Body of pancreas (tissue), 4 donors: ENCODE measurements at regions not wholly inside any gene's neighbourhood (a gene's known extent, or its start where the extent isn't known, plus 50 kb on each side); places are given as distances from the start of the nearest gene placed in this dataset.

Experiments
- ATAC-seq: fragments of 150-250 bp; one replicate; pipeline ENCODE4 v1.9.1; 2016
- DNase-seq, 4 donors: peaks; one replicate each; pipeline ENCODE4 v3.0.0-alpha.2; 2019
- H3K27ac ChIP-seq, 4 donors: fragments of 200-600 bp; sonication (generic); 1 replicate in 3 of 4; 2 replicates in 1 of 4; pipeline versions ENCODE4 v1.5.1 to v1.6.1; 2016 to 2019; ENCODE audit warnings: mild to moderate bottlenecking in 1 of 4, mixed read lengths in 1 of 4, moderate library complexity in 1 of 4
- H3K27me3 ChIP-seq, 2 donors: fragments of 200-600 bp; sonication (generic); one replicate each; pipeline ENCODE4 v1.6.0; 2016; ENCODE audit warnings: mild to moderate bottlenecking in 1 of 2
- H3K36me3 ChIP-seq, 2 donors: fragments of 200-600 bp; sonication (generic); replicated peaks in 1 of 2; 2 replicates each; pipeline ENCODE4 v1.5.1; 2016; ENCODE audit warnings: low read depth in 2 of 2; ENCODE audit not compliant: insufficient read depth in 1 of 2
- H3K4me1 ChIP-seq: fragments of 200-600 bp; sonication (generic); one replicate; pipeline ENCODE4 v1.6.0; 2016
- H3K4me3 ChIP-seq, 2 donors: fragments of 200-600 bp; sonication (generic); 1 replicate in 1 of 2; 2 replicates in 1 of 2; pipeline ENCODE4 v1.5.1; 2016 to 2019
- H3K9me3 ChIP-seq, 3 donors: fragments of 200-600 bp; sonication (generic); 1 replicate in 2 of 3; 2 replicates in 1 of 3; pipeline ENCODE4 v1.5.1; 2016
- POLR2A ChIP-seq, 3 donors: fragments of 450-650 bp; IDR thresholded peaks; one replicate each; pipeline ENCODE4 v1.6.1; 2016; ENCODE audit warnings: antibody characterized with exemption in 3 of 3, mild to moderate bottlenecking in 2 of 3
- WGBS, 2 donors: methylation state at CpG; one replicate each; pipeline ENCODE4 v1.1.5; 2017; 5-methylcytosine and 5-hydroxymethylcytosine counted together
- intact Hi-C: fragments of 100-400 bp; cut with DNase I; formaldehyde crosslinking; loops from one replicate; pipeline ENCODE4 v1.15.1; 2023
- TF ChIP-seq, protein P1 (sequence below), 7 experiments: fragments of 450-650 bp in 4 of 7; fragments of 200-600 bp in 3 of 7; sonication (generic) in 3 of 7; IDR thresholded peaks; one replicate each; pipeline ENCODE4 v1.5.1; 2016 to 2019; ENCODE audit warnings: antibody characterized with exemption in 7 of 7

DNA sequence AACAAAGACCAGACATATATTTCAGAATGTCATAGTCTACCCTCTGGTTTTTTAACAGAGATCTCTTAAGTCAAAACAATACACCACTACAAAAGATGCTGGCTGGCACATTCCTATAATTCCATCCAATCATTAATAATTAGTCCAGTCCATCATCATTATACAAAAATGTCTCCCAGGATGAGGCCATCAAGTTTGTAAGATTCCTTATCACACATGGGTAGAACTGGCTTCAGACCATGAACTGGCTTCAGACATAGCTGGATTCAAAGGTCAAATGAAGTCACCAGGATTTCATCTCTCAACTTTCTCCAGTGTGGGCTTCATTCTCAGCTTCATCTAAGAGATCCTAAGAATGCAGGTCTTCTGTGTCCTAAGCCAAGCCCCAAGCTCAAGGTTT, 147.1 kb downstream of the ENC1 start:
- no peak for TF ChIP-seq POLR2A (IDR thresholded peaks at IDR 0.05)
- TF ChIP-seq, protein P1, sequence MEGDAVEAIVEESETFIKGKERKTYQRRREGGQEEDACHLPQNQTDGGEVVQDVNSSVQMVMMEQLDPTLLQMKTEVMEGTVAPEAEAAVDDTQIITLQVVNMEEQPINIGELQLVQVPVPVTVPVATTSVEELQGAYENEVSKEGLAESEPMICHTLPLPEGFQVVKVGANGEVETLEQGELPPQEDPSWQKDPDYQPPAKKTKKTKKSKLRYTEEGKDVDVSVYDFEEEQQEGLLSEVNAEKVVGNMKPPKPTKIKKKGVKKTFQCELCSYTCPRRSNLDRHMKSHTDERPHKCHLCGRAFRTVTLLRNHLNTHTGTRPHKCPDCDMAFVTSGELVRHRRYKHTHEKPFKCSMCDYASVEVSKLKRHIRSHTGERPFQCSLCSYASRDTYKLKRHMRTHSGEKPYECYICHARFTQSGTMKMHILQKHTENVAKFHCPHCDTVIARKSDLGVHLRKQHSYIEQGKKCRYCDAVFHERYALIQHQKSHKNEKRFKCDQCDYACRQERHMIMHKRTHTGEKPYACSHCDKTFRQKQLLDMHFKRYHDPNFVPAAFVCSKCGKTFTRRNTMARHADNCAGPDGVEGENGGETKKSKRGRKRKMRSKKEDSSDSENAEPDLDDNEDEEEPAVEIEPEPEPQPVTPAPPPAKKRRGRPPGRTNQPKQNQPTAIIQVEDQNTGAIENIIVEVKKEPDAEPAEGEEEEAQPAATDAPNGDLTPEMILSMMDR (IDR thresholded peaks at IDR 0.05) = no peak

DNA sequence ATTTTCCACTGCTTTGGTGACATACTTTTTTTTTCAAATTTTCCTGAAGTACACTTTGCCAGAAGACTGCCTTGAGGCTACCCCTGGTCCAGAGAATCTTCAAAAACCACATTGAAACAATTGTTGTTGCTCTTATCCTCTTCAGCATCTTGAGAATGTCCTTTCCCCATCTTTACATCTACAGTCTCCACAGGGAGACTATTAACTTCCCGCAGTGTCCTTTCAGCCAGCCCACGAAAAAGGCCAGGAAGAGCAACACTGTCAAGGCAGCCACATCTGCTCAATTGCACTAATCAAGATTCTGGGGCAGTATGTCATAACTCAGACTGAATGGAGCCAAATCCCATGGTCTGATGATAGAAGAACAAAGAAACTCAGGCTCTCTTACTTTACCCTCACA, 148.3 kb downstream of the ENC1 start:
- no peak for TF ChIP-seq POLR2A (IDR thresholded peaks at IDR 0.05)
- H3K36me3 ChIP-seq = no peaks in the 10 kb centered on the region
- H3K9me3 ChIP-seq = no peaks in the 10 kb centered on the region
- DNase-seq (no peak), ATAC-seq (no peak)
- H3K4me3 ChIP-seq = no peak overlapping the region
- H3K27me3 ChIP-seq = no peaks in the 10 kb centered on the region
- intact Hi-C loops = no loop called here
- H3K4me1 ChIP-seq = no peaks in the 10 kb centered on the region
- no peak overlapping the region for H3K27ac ChIP-seq
- 60 to 65% methylated on average over 2 of the region's 2 CpGs for WGBS, 2 donors

More for the DNA sequence above, 147.1 kb downstream of the ENC1 start:
- Histone ChIP-seq H3K27me3 (no peaks in the 10 kb centered on the region), H3K36me3 (no peaks in the 10 kb centered on the region), H3K27ac (no peak overlapping the region), H3K9me3 (no peaks in the 10 kb centered on the region), H3K4me3 (no peak overlapping the region), H3K4me1 (no peaks in the 10 kb centered on the region)
- ATAC-seq (no peak), DNase-seq (no peak)
- intact Hi-C loops = no loop called here

DNA sequence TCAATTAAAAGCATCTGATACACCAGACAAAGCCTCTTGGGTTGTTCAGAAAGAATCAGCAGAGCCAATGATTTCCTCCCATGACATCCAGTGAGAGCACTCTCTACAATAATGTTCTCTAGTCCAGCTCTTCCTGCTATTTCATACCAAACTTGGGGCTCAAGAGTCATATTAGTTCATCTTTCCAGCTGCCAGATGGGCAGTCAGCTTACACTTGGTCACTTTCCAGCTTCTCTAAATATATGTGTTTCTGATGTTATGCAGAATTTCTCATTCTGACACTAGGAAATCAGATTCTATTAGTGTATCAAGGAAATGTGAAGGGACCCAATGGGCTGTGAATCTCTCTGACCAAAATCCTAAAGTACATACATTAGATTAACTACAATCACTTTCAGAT, 148.9 kb downstream of the ENC1 start:
- Histone ChIP-seq H3K27ac (no peak overlapping the region), H3K27me3 (no peaks in the 10 kb centered on the region), H3K9me3 (no peaks in the 10 kb centered on the region), H3K36me3 (no peaks in the 10 kb centered on the region), H3K4me1 (no peaks in the 10 kb centered on the region), H3K4me3 (no peak overlapping the region)
- intact Hi-C loops = no loop called here
- ATAC-seq (no peak), DNase-seq (no peak)
- no peak for TF ChIP-seq POLR2A (IDR thresholded peaks at IDR 0.05)
- TF ChIP-seq, protein P1 (IDR thresholded peaks at IDR 0.05) = no peak

DNA sequence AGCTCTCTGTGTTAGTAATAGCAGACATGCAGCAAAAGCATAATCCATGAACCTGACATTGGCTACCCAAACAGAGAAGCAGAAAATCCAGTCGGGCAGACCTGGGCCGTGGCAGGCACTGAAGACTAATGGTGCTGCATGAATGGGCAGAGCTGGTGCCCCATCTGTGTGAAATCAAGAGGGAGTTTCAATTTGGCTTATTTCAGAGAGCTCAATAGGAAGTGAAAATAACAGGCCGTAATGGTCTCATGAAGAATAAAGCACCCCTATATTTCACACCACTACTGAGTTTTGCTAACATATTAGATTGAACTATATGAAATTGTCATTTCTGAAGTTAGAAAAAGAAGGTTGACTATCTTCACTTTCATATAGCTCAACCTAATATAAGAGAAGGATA, 149.7 kb downstream of the ENC1 start:
- ATAC-seq (peak; percentile 24), DNase-seq (peak in 2 of 4 donors; percentile 5 to 23)
- Histone ChIP-seq H3K36me3 (no peaks in the 10 kb centered on the region), H3K9me3 (no peaks in the 10 kb centered on the region), H3K4me1 (no peaks in the 10 kb centered on the region), H3K4me3 (no peak overlapping the region), H3K27ac (no peak overlapping the region), H3K27me3 (no peaks in the 10 kb centered on the region)
- TF ChIP-seq, protein P1 (IDR thresholded peaks at IDR 0.05) = no peak
- TF ChIP-seq POLR2A (IDR thresholded peaks at IDR 0.05) = no peak
- WGBS, 2 donors = 72 to 76% methylated on average over 3 of the region's 3 CpGs
- intact Hi-C loops = no loop called here

DNA sequence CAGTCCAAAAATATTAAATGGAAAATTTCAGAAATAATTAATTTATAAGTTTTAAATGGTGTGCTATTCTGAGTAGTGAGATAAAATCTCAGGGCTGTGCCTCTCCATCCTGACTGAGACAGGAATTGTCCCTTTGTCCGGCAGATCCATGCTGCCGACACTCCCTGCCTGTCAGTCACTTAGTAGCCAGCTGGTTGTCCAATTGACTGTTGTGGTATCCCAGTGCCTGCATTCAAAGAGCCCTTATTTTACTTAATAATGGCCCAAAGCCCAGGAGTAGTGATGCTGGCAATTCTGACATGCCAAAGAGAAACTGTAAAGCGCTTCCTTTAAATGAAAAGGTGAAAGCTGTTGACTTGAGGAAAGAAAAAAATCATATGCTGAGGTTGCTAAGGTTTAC, 157.5 kb downstream of the ENC1 start:
- WGBS, 2 donors = 96 to 97% methylated on average over 3 of the region's 3 CpGs
- H3K4me3 ChIP-seq = no peak overlapping the region
- no peak for ATAC-seq
- H3K4me1 ChIP-seq = no peaks in the 10 kb centered on the region
- no peak for DNase-seq
- no peaks in the 10 kb centered on the region for H3K36me3 ChIP-seq
- TF ChIP-seq, protein P1 (IDR thresholded peaks at IDR 0.05) = no peak
- H3K27me3 ChIP-seq = no peaks in the 10 kb centered on the region
- H3K9me3 ChIP-seq = no peaks in the 10 kb centered on the region
- intact Hi-C loops = no loop called here
- H3K27ac ChIP-seq = no peak overlapping the region
